ENCODE measurements at regions not wholly inside any gene's neighbourhood (a gene's known extent, or its start where the extent isn't known, plus 50 kb on each side); places are given as distances from the start of the nearest gene placed in this dataset.

DNA sequence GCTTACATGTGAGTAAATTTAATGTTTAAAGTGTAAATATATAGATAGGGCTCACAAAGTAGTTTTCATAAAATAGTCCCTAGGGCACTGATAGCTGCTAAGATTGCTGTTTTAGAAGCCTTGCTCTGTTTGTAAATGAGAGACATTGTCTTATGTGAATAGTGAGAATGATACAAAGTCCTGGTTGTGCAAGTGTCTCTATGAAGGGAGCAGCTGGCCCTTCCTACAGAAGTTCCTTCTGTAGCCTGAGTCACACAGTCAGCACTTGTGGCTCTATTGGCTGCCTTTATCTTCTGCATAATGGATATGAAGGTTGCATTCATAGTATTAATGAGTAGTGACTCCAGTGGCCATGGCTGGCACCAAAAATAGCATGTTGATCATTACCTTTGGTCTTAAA lies 279.7 kb downstream of the OSR1 start (continued):
- TF ChIP-seq, protein P1, sequence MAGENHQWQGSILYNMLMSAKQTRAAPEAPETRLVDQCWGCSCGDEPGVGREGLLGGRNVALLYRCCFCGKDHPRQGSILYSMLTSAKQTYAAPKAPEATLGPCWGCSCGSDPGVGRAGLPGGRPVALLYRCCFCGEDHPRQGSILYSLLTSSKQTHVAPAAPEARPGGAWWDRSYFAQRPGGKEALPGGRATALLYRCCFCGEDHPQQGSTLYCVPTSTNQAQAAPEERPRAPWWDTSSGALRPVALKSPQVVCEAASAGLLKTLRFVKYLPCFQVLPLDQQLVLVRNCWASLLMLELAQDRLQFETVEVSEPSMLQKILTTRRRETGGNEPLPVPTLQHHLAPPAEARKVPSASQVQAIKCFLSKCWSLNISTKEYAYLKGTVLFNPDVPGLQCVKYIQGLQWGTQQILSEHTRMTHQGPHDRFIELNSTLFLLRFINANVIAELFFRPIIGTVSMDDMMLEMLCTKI (IDR thresholded peaks at IDR 0.05; ENCODE audit: partially characterized antibody): no peak
- TF ChIP-seq ELF1 (tag; IDR thresholded peaks at IDR 0.05) (no peak), RAD21 (CRISPR knock-in tag; conservative IDR thresholded peaks at IDR 0.05 in 1 of 2, IDR thresholded peaks at IDR 0.05 in 1 of 2) (no peak), NRF1 (conservative IDR thresholded peaks at IDR 0.05 in 1 of 2, IDR thresholded peaks at IDR 0.05 in 1 of 2) (no peak), HNRNPL (IDR thresholded peaks at IDR 0.05; ENCODE audit: low read depth, low read length) (no peak), TEAD2 (tag; IDR thresholded peaks at IDR 0.05) (no peak), SNIP1 (IDR thresholded peaks at IDR 0.05; ENCODE audit: low read depth) (no peak)
- TF ChIP-seq, protein P2, sequence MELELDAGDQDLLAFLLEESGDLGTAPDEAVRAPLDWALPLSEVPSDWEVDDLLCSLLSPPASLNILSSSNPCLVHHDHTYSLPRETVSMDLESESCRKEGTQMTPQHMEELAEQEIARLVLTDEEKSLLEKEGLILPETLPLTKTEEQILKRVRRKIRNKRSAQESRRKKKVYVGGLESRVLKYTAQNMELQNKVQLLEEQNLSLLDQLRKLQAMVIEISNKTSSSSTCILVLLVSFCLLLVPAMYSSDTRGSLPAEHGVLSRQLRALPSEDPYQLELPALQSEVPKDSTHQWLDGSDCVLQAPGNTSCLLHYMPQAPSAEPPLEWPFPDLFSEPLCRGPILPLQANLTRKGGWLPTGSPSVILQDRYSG (tag; conservative IDR thresholded peaks at IDR 0.05; ENCODE audit: low read depth): no peak

DNA sequence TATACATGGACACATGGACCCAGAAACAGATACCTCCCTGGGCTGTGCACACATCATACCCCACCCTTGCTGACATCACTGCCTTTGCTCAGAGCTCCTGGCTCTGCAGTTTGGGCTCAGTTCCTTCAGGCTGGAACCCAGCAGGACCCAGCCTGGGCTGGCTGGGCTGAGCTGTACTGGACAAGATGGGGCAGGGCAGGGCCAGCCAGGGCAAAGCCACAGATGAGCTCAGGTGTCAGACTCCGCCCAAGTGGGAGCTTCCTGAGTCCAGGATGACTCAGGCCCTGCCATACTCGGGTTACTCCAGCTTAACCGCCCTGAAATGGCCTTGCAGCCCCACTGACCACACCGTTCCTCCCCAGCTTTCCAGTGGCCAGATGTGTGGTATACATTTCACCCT lies 284.9 kb downstream of the OSR1 start:
- FAIRE-seq (no peak), DNase-seq (ENCODE audit: extremely low read depth in 1 of 4, low spot score in 3 of 4) (no peak), ATAC-seq (no peak)
- Histone ChIP-seq H3K27me3 (ENCODE audit: control insufficient read depth in 2 of 2, insufficient read depth in 2 of 2, low read length in 2 of 2) (no peaks in the 10 kb centered on the region), H3K36me3 (ENCODE audit: control insufficient read depth, insufficient read depth, low read length) (no peaks in the 10 kb centered on the region), H3K4me1 (replicated peaks in 1 of 2; ENCODE audit: control insufficient read depth in 2 of 2, insufficient read depth in 2 of 2, low read length in 2 of 2) (no peaks in the 10 kb centered on the region), H4K20me1 (replicated peaks; ENCODE audit: control insufficient read depth, insufficient read depth, low read length) (no peaks in the 10 kb centered on the region), H2AFZ (ENCODE audit: low read depth, low read length) (no peak overlapping the region), H3K9me1 (ENCODE audit: control insufficient read depth, insufficient read depth, low read length) (no peaks in the 10 kb centered on the region), H3K9me3 (replicated peaks; ENCODE audit: control insufficient read depth, insufficient read depth, low read depth, low read length) (no peaks in the 10 kb centered on the region), H3K27ac (ENCODE audit: extremely low read depth, low read depth, low read length) (no peak overlapping the region), H3K4me3 (no peak overlapping the region), H3K9ac (ENCODE audit: insufficient read depth in 1 of 2, low read depth in 2 of 2, low read length in 2 of 2) (no peak overlapping the region), H3K79me2 (ENCODE audit: control insufficient read depth, insufficient read depth, low read length) (no peaks in the 10 kb centered on the region), H3K4me2 (ENCODE audit: insufficient read depth, low read length) (no peak overlapping the region)
- CTCF ChIA-PET (ENCODE audit: low intra/inter-chr PET ratio): no interaction called here
- 0% methylated on average over 4 of the region's 4 CpGs for WGBS (ENCODE audit: insufficient coverage, low coverage, missing lambda C conversion rate)
- POLR2A ChIA-PET: no interaction called here
- in situ Hi-C loops (cut with MboI) (no loop called here), intact Hi-C loops (cut with micrococcal nuclease) (no loop called here)
- no TSS peak for BruUV-seq (replicated peaks)
- TF ChIP-seq RBM17 (IDR thresholded peaks at IDR 0.05; ENCODE audit: borderline replicate concordance, low read depth, low read length) (no peak), ZNF253 (CRISPR knock-in tag; conservative IDR thresholded peaks at IDR 0.05) (no peak), COPS2 (conservative IDR thresholded peaks at IDR 0.05) (no peak), PRMT5 (CRISPR knock-in tag; IDR thresholded peaks at IDR 0.05) (no peak), ZNF644 (tag; IDR thresholded peaks at IDR 0.05; ENCODE audit: low read depth) (no peak), SNRNP70 (optimal IDR thresholded peaks at IDR 0.05; ENCODE audit: low read depth, low read length) (no peak)
- TF ChIP-seq, protein P3, sequence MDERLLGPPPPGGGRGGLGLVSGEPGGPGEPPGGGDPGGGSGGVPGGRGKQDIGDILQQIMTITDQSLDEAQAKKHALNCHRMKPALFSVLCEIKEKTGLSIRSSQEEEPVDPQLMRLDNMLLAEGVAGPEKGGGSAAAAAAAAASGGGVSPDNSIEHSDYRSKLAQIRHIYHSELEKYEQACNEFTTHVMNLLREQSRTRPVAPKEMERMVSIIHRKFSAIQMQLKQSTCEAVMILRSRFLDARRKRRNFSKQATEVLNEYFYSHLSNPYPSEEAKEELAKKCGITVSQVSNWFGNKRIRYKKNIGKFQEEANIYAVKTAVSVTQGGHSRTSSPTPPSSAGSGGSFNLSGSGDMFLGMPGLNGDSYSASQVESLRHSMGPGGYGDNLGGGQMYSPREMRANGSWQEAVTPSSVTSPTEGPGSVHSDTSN (CRISPR knock-in tag; IDR thresholded peaks at IDR 0.05; ENCODE audit: low read depth): no peak
- TF ChIP-seq, protein P3 (tag; conservative IDR thresholded peaks at IDR 0.05; ENCODE audit: low read depth): no peak
- TF ChIP-seq, protein P4, sequence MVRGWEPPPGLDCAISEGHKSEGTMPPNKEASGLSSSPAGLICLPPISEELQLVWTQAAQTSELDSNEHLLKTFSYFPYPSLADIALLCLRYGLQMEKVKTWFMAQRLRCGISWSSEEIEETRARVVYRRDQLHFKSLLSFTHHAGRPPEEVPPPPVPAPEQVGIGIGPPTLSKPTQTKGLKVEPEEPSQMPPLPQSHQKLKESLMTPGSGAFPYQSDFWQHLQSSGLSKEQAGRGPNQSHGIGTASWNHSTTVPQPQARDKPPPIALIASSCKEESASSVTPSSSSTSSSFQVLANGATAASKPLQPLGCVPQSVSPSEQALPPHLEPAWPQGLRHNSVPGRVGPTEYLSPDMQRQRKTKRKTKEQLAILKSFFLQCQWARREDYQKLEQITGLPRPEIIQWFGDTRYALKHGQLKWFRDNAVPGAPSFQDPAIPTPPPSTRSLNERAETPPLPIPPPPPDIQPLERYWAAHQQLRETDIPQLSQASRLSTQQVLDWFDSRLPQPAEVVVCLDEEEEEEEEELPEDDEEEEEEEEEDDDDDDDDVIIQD (CRISPR knock-in tag; IDR thresholded peaks at IDR 0.05): no peak
